ENCODE measurements at regions not wholly inside any gene's neighbourhood (a gene's known extent, or its start where the extent isn't known, plus 50 kb on each side); places are given as distances from the start of the nearest gene placed in this dataset.
A peak's percentile ranks its signal among the peaks of the same experiment; 100 is the strongest.
"Not testable (repeated sequence)": the region's sequence is repeated elsewhere in the genome, so short reads cannot be mapped to it uniquely, and the experiment has no call there.

DNA sequence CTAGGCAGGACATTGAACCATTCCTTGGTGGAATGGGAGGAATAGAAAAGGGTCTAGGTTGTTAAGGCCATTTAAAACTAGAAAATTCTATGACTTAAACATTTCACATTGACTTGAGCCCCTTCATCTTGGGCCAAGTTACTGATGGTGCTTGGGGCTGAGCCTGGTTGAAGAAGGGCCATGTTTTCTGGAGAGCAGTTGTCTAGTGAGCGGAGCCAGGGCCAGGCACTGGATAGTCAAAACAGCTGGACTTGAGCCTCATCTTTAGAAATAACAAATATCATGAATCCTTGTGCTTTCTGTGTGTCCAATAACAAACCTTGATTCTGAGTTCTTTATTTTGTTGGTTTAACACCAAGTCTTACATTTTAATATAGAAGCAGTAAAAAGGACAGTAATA lies 134.6 kb upstream of the TCF21 start:
- DNase-seq (ENCODE audit: low read depth): no peak

DNA sequence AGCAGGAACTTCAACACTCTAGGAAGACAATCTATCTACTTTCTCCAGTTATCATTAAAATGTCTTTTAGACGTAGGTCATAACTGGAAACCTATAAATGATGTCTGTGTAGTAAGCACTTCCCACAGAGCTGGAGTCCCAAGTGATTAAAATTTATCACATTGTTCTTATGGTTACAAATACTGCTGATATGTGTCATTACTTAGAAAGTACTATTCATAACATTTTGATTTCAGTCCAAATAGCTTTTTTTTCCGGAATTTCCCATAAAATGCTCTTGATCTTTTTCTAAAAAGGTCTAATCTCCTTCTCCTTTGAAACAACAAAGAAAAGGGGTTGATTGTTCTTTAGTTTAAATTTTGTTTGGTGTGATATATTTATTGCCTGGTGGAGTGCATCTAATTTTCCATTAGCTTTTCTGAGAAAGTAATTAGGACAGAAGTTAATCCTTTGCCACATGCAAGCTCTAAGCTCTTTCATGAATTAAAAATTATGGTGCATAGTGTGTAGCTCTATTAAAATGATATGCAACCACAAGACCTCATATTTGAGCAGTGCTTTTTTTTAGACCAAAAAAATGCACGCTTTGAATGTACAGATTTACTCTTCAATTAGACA lies 132.7 kb upstream of the TCF21 start:
- DNase-seq (ENCODE audit: low read depth): peak; percentile 79

DNA sequence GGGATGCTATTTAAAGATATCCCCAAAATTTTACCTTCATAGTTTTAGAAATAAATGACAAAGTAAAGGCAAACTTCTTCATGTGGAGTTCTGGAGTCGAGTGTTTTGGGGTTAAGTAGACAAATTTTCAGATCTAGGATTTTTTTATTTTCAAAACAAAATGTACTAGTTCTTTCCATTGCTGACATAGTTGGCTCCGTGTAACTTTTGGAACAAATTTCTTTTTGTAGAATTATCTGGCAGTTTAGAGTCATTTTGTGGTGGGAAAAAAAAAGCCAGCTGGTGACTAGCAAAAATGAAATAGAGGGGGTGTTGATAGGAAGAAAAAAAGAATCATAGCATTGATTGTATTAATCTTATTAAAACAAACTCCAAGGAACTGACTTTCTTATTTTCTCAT lies 131.6 kb upstream of the TCF21 start:
- DNase-seq (ENCODE audit: low read depth): peak; percentile 52

DNA sequence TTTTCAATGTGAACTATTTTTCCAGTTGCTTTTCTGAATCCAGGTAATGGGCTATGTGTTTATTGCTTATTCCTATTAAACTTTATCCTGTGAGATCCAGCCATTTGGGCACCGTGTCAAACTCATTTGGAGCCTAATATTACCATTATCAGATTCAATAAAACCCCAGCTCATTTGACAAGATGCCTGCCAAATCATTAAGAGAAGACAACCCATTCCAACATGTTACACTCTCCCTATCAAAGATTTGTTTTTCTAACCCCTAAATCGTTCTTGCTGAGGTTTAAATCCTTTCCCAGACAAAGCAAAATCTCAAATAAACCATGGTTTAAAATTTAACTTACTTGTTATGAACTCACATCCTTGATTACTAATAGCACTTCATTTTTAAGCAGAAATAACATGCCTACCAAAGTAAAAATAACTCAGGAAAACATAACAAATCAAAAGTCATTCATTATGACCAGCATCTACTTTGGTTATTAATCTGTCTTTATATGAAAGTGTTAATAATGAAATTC lies 130.0 kb upstream of the TCF21 start:
- DNase-seq (ENCODE audit: low read depth): no peak

DNA sequence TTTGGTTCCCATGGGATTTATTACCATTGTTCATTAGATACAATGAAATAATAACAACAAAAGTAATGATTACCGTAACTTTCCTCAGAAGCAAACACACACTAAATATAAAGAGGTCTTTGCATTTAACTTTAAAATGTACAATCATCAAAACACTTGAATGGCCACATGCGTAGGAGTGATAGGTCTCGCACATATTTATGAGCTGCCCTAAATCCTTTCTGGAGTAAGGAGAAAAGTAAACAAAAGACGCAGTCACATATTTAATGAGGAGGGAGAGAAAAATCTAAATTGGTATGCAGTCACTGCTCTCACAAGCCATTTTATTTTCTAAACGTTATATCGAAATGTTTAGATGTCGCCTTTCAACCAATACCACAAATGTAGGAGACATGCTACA lies 129.4 kb upstream of the TCF21 start:
- no peak for DNase-seq (ENCODE audit: low read depth)

DNA sequence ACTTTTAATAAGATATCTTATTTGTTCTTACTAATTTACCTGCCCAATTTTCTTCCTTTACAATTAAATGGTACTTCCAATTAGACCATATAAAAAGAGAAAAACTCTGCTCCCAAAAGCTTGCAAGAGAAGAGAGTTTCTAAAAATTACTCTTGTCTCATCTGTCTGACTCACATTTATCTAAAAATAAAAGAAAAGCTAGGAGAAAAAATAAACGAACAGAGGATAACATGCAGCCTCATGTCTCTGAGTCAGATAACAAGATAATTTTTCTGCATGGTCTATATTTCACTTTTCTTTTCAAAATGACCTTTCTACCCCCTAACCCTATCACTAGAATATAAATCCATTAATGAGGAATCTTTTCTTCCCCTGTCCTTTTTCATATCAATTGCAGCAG lies 127.2 kb upstream of the TCF21 start:
- DNase-seq (ENCODE audit: low read depth): peak; percentile 65

DNA sequence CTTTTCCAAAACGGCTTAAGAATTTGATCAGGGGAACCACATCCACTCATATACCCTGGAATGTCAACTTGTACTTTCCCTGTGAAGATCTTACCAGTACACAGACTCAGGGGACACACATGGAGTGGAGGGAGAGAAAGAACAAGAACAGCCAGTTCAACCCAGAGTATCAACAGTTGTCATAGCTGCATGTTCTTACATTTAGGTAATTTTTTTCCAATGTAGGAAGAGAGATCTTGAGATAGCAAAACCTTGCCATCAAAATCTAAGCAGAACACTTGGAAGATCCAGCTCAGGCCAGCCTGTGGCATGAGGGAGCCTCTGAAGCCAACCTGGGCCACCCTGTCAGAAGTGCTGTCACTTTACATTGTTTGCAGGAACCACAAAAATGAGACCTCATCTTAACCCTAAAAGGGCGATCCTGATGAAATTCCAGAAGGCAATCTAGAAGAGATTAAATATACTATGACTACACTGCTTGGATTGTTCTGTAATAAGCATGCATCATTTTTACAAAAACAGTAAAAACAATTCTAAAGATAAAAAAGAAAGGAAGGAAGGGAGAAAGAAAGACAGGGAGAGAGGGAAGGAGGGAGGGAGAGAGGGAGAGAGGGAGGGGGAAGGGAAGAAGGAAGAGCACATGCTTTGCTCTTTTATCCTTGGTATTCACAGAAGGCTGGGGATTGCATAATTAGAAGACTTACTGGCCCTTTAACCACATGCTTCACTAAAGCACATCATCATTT lies 124.7 kb upstream of the TCF21 start:
- peak; percentile 53 for DNase-seq (ENCODE audit: low read depth)

DNA sequence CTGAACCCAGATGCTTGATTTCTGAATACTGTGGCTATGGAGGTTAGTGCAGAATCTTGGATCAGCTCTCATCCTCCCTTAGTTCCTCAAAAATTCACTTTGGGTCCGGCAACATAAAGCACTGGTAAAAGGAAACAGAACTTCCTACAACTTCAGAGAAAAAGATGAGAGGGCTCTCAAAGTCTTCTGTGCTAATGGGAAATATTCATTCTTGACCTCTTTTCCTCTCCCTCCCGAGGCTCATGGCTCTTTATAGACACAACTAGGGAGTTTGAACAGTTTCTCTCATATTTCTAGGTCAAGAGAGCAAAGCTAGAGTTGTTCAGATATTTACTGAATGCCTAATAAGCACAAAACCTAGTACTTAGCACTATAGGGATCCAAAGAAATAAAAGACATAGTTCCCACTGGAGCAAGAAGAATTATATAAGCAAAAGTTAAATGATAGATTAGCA lies 124.1 kb upstream of the TCF21 start:
- DNase-seq (ENCODE audit: low read depth): no peak

DNA sequence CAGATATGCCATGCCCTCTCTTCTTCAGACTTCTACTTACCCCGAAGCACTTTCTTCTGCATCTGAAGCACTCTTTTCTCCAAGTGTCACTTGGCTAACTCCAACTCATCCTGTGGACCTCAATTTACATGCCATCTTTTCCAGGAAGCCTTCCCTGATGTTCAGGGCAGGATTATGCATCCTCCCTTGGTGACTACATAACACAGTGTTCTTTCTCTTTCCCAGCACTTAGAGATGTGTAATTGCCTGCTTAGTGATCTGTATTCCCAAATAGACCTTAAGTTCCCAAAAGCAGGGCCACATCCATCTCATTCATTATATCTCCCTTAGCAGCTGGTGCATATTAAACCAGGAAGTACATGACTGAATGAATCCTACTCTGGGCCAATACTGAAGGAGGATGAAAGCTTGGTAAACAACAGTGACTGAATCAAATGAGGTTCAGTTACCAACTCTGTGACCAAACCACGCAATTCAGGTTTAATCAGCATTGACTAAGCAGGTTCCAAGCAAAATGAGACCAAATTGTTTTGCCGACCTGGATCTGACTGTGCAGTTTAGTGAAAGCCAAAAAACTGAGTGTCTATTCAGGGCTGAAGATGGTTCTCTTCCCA lies 121.4 kb upstream of the TCF21 start:
- no peak for DNase-seq (ENCODE audit: low read depth)

DNA sequence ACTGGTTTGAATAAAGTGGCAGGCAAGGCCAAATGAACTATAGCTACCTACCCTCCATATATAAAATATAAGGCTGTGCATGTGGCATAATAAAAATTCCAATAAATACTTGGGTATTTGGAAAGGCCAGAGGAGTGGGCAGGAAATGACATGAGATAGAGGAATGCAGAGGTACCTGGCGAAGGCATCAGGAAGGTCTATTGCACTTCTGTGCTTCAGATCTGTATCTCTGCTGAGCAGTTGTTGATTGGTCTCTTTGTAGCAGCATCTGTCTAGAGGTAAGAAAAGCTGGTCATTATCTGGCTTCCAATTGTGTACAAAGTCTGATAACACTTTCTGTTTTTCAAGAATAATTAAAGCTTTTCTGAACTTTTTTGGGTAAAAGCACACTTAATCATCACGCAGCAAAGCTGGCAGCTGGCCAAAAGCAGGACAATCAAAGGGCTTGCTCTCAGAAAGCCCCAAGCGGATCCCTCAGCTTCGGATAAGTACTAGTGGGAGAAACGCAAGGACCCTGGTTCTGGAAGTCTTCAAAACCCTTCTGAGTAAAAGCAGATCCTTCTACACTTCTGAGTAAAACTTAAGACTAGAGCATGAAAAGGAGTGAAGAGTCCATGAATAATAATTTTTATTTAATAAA lies 120.1 kb upstream of the TCF21 start:
- no peak for DNase-seq (ENCODE audit: low read depth)

DNA sequence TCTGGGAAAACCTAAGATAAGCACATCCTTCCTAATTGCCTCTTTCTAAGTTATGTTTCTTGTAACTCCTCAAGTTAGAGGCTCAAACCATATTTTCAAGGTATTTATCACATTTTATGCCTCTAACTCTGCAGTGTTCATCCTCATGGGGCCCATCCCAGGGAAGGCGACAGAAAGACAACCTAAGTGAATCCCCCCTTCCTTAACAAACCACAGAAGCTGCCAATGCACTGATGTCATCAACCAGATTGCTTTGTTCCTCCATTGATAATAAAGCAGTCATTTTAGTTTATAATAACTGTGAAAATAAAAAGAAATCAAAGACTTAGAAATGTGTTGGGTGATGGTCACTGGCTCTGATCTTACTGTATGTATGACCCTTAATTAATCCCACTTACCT lies 119.5 kb upstream of the TCF21 start:
- DNase-seq (ENCODE audit: low read depth): no peak

DNA sequence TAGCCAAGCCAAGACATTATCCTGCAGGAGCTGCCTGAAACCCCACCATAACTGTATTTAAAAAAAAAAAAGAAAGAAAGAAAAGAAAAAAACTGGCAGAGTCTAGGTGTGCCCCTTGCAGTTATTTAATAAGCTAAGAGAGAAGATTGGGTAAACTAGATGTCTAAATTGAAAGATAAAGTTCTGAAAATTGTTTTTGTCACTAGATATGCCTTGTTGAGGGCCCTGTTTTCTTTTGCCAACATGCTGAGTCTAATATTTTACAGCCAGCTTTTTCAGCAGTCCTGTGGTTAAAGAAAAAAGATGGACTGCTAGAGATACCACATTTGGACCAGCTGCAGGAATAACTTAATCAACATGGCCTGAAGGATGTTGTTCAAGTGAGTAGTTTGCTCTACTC lies 116.3 kb upstream of the TCF21 start:
- no peak for DNase-seq (ENCODE audit: low read depth)

DNA sequence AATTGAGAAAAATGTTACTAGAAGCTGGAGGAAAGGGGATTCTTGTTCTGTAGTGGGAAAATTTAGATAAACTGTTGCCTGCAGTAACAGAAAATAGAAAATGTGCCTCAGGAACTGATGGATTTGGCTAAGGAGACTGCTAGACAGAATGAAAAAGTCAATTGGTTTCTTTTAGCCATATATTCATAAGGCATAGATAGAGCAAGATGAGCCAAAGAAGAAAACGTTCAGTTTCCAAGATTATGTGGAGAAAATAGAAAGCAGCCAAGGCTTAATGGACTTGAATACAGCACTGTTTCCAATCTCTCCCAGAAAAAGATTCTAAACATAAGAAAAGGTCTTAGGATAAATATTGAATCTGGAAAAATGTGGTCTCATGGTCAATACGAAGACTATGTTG lies 115.1 kb upstream of the TCF21 start:
- no peak for DNase-seq (ENCODE audit: low read depth)

DNA sequence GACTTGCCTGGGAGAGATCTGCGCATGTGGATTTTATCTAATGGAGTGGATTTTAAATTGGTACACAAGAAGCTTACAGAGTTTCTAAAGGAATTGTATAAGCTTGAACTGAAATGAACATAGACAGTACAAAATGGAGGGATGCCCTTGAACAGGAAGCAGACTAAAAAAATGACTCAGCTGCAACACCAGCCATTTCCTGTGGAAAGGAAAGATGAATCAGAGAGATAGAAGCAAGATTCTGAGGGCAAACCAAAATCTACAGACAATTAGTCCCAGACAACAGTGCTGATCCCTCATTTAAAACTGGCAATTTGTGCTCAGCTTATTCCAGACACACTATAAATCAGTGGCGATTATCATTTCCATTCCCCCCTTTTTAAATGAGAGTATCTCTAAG lies 114.6 kb upstream of the TCF21 start:
- DNase-seq (ENCODE audit: low read depth): no peak

DNA sequence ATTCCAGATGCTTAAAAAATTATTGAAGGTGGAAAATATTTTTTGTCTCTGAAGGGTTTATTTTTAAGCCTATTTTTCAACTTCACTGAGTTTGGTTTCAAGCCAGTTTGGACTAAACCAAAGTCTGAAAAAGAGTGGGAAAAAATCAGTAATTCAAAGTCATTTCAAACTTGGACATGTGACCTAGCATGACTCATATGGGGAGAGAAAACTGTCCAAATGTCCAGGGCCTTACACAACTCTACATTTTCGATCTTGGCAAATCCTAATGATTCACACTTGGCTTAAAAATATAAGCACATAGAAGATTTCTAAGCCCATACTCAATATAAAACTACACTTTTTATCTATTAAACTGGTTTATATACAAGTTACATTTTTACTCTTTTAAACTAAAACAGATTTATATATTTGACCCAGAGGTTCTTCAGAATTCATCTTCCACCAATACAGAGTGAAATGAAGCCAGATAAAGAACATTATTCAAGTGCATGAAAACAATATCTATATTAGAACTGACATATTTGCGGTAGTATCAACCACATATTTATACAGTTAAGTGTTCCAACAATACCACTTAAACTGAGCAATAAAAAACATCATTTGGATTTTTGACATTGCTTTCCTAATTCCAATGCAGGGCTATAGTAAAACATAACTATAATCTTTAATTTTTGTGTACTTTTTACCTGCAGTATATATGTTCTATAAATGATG lies 110.3 kb upstream of the TCF21 start:
- DNase-seq (ENCODE audit: low read depth): peak; percentile 97

DNA sequence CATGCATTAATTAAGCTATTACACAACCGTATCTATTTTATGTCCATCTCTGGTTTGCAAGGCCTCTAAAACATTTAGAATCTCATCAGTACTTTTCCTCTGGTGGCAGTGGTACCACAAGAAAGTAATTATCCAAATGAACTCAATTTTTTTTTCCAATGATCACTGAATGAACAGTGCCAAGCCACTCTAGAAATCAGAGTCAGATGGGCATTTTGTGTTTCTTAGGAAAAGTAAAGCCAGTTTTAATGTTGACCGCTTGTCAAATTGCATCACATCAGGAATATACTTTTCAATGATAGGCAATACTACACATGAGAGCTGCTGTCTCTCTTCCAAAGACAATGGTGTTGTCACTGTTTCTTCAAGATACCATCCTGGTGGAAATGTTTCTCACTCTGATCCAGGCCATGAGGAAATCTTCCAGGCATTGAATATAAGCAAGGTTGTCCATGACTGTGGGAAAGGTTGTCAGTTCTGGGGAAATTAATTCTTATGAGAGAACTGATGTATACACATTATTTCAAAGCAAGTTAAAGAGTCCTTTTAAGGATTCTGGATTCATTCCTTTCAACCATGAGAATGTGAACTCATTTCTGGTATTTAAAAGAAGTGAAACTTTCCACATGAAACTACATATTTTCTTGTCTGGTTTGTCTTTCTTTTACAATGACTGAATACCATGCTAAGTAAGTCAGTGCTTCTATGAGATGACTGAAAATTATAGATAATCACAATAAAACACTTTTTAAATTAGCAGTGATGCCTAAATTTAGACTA lies 108.8 kb upstream of the TCF21 start:
- no peak for DNase-seq (ENCODE audit: low read depth)

DNA sequence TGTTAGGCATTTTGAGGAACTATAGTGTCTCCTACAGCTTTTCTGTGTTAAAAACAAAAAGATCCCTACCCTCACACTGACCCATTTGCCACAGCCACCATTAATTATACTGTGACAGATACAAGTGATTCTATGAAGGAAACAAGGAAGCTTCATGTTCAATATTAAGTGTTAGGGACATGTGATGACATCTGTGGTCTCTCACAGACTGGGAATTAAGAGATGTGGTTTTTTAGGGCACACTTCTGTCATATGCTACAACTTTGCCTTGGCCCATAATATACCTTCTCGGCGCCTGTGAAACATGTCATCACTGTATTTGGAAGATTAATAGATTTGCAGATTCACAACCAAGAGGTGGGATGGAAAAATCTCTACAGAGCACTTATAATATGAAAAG lies 102.9 kb upstream of the TCF21 start:
- no peak for DNase-seq (ENCODE audit: low read depth)

DNA sequence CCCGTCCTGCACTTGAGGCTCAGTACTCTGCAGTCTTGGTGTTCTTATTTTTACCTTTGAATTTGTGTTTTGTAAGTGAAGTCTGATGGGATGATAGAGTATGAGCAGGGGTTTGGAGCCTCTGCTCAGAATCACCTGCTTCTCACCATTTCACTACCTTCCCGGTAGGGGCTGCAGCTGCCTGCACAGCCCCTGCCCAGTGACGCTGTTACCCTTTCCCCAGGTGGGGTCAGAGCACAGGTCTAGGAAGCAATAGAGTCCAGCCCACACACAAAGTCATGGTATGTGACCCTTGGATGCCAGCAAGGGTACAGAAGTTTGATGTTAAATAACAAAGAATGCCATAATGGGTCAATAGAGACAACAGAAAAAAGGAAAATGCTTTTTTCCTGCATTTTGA lies 101.8 kb upstream of the TCF21 start:
- no peak for DNase-seq (ENCODE audit: low read depth)

DNA sequence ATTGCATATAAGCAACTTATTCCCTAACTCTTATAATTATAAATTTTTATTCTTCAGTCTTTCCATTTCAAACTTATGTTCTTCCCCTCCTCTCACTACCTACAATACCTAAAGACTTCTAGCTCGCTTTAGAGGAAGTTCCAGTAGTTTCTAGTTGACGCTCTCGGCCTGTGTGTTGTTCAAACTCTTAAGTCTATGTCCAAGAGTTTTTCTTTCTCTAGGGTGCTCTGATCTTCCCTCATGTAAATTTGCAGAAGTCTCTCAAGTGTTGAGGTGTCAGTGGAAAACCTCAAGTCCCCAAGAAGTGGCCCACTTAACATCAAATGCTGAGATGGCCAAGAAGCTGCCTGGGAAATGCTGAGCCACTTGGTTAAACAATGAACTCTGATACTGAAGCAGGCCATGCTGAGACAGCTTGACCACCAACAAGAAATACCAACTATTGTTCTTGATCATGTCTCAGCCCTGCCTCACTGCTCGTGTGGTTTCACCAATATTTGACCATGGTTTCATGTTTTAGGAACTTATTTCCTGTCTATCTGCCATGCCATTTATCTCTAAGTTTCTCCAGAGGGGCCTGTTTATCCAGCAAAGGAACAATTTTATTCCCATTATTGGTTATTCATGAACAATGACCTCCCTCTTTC lies 100.9 kb upstream of the TCF21 start:
- DNase-seq (ENCODE audit: low read depth): no peak

DNA sequence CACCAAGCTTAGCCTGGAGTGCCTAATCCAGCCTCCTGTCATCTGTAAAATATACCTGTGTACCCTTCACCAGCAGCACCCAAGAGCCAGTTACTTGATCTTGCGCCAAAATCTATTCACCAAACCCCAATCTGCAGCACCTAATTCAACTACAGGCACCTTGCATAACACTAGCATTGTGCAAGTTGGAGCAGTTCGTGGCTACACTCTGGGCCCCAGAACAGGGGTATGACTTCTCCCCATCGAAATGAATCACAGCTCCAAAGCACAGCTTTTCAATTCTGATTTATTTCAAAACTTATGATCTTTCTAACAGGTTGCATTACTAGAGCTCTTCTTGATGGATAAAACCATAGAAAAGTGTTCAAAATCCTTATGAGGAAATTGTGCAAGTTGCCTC lies 100.4 kb upstream of the TCF21 start:
- no peak for DNase-seq (ENCODE audit: low read depth)

DNA sequence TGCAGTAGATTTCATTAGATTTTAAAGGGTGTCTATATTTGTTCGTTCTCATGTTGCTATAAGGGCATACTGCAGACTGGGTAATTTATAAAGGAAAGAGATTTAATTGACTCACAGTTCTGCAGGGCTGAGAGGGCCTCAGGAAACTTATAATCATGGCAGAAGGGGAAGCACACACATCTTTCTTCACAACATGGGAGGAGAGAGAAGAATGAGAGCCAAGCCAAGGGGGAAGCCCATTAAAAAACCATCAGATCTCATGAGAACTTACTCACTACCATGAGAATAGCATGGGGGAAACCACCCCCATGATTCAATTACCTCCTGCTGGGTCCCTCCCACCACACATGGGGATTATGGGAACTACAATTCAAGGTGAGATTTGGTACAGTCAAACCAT lies 99.5 kb upstream of the TCF21 start:
- not testable (repeated sequence) for DNase-seq (ENCODE audit: low read depth)
